HL-60 (cell line): ENCODE measurements at regions not wholly inside any gene's neighbourhood (a gene's known extent, or its start where the extent isn't known, plus 50 kb on each side); places are given as distances from the start of the nearest gene placed in this dataset.

Experiments
- DNase-seq, 2 experiments: peaks; one replicate each; pipeline ENCODE4 v3.0.0-alpha.2; 2010 to 2020; ENCODE audit warnings: low read depth in 1 of 2, low spot score in 1 of 2
- H3K27ac ChIP-seq: fragments of 250-450 bp; sonication (Bioruptor Pico); replicated peaks from 2 replicates; pipeline ENCODE4 v1.5.1; 2020; ENCODE audit warnings: mild to moderate bottlenecking, moderate library complexity
- H3K27me3 ChIP-seq: fragments of 250-450 bp; sonication (Bioruptor Pico); 2 replicates; pipeline ENCODE4 v1.5.1; 2021; ENCODE audit warnings: mild to moderate bottlenecking, moderate library complexity; ENCODE audit not compliant: insufficient read depth, poor library complexity, severe bottlenecking
- H3K4me3 ChIP-seq: replicated peaks from 2 replicates; pipeline ENCODE4 v1.5.1; 2011; ENCODE audit warnings: mild to moderate bottlenecking, control low read depth, low read length; ENCODE audit not compliant: insufficient read depth
- GABPA ChIP-seq: IDR thresholded peaks from 2 replicates; pipeline ENCODE4 v1.6.1; 2012; ENCODE audit warnings: low read depth
- POLR2AphosphoS5 ChIP-seq: IDR thresholded peaks from 2 replicates; pipeline ENCODE4 v1.6.1; 2012; ENCODE audit warnings: low read depth
- SPI1 ChIP-seq: IDR thresholded peaks from 2 replicates; pipeline ENCODE4 v1.6.1; 2012; ENCODE audit warnings: low read depth, mild to moderate bottlenecking, borderline replicate concordance
- TF ChIP-seq, protein P1 (sequence below): IDR thresholded peaks from one replicate; pipeline ENCODE4 v1.5.1; 2011; ENCODE audit warnings: low read length, control low read depth, inconsistent platforms; ENCODE audit not compliant: insufficient read depth
- TF ChIP-seq, protein P2 (sequence below): IDR thresholded peaks from 2 replicates; pipeline ENCODE4 v1.6.1; 2012; ENCODE audit warnings: low read depth; ENCODE audit not compliant: insufficient replicate concordance

DNA sequence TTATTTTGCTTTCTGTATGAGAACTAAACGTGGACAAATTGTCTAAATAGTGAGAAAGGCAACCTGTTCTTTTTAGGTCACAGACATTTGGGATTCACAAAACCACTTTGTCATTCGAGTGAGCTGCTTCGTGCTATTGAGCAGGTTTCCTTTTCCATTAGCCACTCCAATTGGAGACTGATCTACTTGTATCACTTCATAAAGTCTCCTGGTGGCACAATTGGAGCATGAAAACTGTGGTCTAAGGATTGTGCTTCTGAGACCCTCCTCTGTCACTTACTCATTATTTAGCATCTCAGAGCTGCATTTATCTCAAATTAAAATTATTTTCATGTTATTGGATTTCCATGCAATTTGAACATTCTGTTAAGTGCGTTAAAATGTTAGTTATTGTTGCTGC is 397.7 kb downstream of the TDRD3 start:
- no peak overlapping the region for H3K4me3 ChIP-seq
- no peak for DNase-seq
- no peaks in the 10 kb centered on the region for H3K27me3 ChIP-seq
- TF ChIP-seq POLR2AphosphoS5 (no peak), GABPA (no peak), SPI1 (no peak)
- TF ChIP-seq, protein P1, sequence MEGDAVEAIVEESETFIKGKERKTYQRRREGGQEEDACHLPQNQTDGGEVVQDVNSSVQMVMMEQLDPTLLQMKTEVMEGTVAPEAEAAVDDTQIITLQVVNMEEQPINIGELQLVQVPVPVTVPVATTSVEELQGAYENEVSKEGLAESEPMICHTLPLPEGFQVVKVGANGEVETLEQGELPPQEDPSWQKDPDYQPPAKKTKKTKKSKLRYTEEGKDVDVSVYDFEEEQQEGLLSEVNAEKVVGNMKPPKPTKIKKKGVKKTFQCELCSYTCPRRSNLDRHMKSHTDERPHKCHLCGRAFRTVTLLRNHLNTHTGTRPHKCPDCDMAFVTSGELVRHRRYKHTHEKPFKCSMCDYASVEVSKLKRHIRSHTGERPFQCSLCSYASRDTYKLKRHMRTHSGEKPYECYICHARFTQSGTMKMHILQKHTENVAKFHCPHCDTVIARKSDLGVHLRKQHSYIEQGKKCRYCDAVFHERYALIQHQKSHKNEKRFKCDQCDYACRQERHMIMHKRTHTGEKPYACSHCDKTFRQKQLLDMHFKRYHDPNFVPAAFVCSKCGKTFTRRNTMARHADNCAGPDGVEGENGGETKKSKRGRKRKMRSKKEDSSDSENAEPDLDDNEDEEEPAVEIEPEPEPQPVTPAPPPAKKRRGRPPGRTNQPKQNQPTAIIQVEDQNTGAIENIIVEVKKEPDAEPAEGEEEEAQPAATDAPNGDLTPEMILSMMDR = no peak
- TF ChIP-seq, protein P2, sequence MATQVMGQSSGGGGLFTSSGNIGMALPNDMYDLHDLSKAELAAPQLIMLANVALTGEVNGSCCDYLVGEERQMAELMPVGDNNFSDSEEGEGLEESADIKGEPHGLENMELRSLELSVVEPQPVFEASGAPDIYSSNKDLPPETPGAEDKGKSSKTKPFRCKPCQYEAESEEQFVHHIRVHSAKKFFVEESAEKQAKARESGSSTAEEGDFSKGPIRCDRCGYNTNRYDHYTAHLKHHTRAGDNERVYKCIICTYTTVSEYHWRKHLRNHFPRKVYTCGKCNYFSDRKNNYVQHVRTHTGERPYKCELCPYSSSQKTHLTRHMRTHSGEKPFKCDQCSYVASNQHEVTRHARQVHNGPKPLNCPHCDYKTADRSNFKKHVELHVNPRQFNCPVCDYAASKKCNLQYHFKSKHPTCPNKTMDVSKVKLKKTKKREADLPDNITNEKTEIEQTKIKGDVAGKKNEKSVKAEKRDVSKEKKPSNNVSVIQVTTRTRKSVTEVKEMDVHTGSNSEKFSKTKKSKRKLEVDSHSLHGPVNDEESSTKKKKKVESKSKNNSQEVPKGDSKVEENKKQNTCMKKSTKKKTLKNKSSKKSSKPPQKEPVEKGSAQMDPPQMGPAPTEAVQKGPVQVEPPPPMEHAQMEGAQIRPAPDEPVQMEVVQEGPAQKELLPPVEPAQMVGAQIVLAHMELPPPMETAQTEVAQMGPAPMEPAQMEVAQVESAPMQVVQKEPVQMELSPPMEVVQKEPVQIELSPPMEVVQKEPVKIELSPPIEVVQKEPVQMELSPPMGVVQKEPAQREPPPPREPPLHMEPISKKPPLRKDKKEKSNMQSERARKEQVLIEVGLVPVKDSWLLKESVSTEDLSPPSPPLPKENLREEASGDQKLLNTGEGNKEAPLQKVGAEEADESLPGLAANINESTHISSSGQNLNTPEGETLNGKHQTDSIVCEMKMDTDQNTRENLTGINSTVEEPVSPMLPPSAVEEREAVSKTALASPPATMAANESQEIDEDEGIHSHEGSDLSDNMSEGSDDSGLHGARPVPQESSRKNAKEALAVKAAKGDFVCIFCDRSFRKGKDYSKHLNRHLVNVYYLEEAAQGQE = no peak
- H3K27ac ChIP-seq = no peak overlapping the region

DNA sequence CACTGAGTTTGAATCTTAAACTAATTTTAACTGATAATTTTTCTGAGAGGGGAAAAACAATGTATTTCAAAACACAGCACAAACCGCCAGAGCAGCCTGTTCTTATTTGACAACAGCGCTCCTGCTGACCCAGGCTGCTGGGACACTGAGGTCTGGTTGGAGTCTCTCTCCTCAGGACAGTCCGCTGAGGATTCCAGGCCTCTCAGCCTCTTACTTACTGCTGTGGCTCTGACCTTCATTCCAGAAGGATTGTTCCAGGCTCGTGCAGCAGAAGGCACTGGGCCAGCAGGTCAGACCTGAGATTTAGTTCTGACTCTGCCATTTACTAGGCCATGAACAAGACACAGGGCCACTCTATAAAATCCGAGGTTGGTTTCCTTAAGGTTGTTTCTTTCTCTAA is 393.6 kb downstream of the TDRD3 start:
- no peak for DNase-seq
- H3K4me3 ChIP-seq = no peak overlapping the region
- no peaks in the 10 kb centered on the region for H3K27me3 ChIP-seq
- no peak overlapping the region for H3K27ac ChIP-seq
- TF ChIP-seq SPI1 (no peak), GABPA (no peak), POLR2AphosphoS5 (no peak)
- TF ChIP-seq, protein P1 = no peak
- TF ChIP-seq, protein P2 = no peak

DNA sequence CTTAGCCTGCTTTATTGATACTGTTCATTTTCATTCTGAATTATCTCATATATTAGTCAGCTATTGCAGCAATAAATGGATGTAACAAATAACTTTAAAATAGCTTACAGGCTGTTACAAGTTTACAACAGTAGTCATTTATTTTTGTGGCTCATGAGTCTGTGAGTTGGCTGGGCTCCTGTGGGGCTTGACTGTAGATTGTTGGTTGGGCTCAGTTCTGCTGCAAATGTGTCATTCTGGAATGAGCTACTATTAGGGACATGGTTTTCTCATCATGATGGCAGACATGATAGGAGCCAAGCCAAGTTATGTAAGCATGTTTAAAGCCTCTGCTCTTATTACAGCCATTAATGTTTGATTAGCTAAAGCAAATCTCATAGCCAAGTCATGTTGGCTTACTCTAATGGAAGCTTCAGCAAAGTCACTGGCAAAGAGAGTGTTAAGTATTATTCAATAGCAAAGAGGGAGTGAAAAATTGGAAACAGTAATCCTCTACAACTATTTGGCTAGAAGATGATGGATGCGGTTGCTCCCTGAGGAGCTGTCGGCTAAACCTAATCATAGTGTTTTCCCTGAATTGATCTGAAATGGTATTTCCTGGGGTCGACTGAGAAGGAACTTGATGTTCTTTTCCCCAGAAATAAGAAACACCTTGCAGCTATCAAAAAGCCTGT is 391.3 kb downstream of the TDRD3 start:
- Histone ChIP-seq H3K27ac (no peak overlapping the region), H3K27me3 (no peaks in the 10 kb centered on the region), H3K4me3 (no peak overlapping the region)
- TF ChIP-seq, protein P2 = no peak
- TF ChIP-seq SPI1 (no peak), POLR2AphosphoS5 (no peak), GABPA (no peak)
- TF ChIP-seq, protein P1 = no peak
- DNase-seq = no peak
